ENCODE measurements at regions not wholly inside any gene's neighbourhood (a gene's known extent, or its start where the extent isn't known, plus 50 kb on each side); places are given as distances from the start of the nearest gene placed in this dataset.

GRCh38 chr2:94960751-94961150 is 64.8 kb upstream of the MAL start:
- DNase-seq (ENCODE audit: low spot score), result no peak
- Histone ChIP-seq H3K27me3 (replicated peaks; ENCODE audit: insufficient read depth, low read depth, low read length, poor library complexity) (peaks cover 60% of the 10 kb centered on the region), H3K36me3 (ENCODE audit: insufficient read depth, low read length, poor library complexity, severe bottlenecking) (no peaks in the 10 kb centered on the region), H3K4me1 (ENCODE audit: insufficient read depth, low read length, poor library complexity, severe bottlenecking) (no peaks in the 10 kb centered on the region), H3K4me3 (ENCODE audit: low read depth, low read length, poor library complexity, severe bottlenecking) (no peak overlapping the region), H3K27ac (ENCODE audit: low read depth, low read length, poor library complexity, severe bottlenecking) (no peak overlapping the region), H3K9me3 (ENCODE audit: low read depth, low read length, poor library complexity, severe bottlenecking) (no peaks in the 10 kb centered on the region)
- ChIA-PET POLR2A (ENCODE audit: low non-redundant PET) (no interaction called here), CTCF (no interaction called here)
- no peak for TF ChIP-seq EZH2 (IDR thresholded peaks at IDR 0.05; ENCODE audit: borderline replicate concordance, low read depth, low read length, poor library complexity, severe bottlenecking)
- no TSS peak for BruUV-seq (replicated peaks)
- intact Hi-C loops (cut with micrococcal nuclease; ENCODE audit: unreplicated experiment), result no loop called here

GRCh38 chr2:94964193-94964592 is 61.3 kb upstream of the MAL start:
- Histone ChIP-seq H3K36me3 (ENCODE audit: insufficient read depth, low read length, poor library complexity, severe bottlenecking) (no peaks in the 10 kb centered on the region), H3K27ac (ENCODE audit: low read depth, low read length, poor library complexity, severe bottlenecking) (no peak overlapping the region), H3K27me3 (replicated peaks; ENCODE audit: insufficient read depth, low read depth, low read length, poor library complexity) (peaks cover 66% of the 10 kb centered on the region), H3K4me3 (ENCODE audit: low read depth, low read length, poor library complexity, severe bottlenecking) (no peak overlapping the region), H3K9me3 (ENCODE audit: low read depth, low read length, poor library complexity, severe bottlenecking) (no peaks in the 10 kb centered on the region), H3K4me1 (ENCODE audit: insufficient read depth, low read length, poor library complexity, severe bottlenecking) (no peaks in the 10 kb centered on the region)
- POLR2A ChIA-PET (ENCODE audit: low non-redundant PET), result no interaction called here
- intact Hi-C loops (cut with micrococcal nuclease; ENCODE audit: unreplicated experiment), result no loop called here
- CTCF ChIA-PET, result no interaction called here
- TF ChIP-seq CTCF (conservative IDR thresholded peaks at IDR 0.05; ENCODE audit: low read depth, low read length) (no peak), EZH2 (IDR thresholded peaks at IDR 0.05; ENCODE audit: borderline replicate concordance, low read depth, low read length, poor library complexity, severe bottlenecking) (no peak)
- DNase-seq (ENCODE audit: low spot score), result no peak
- BruUV-seq (replicated peaks), result no TSS peak

GRCh38 chr2:94966689-94967088 is 58.8 kb upstream of the MAL start:
- Histone ChIP-seq H3K27ac (ENCODE audit: low read depth, low read length, poor library complexity, severe bottlenecking) (no peak overlapping the region), H3K4me1 (ENCODE audit: insufficient read depth, low read length, poor library complexity, severe bottlenecking) (no peaks in the 10 kb centered on the region), H3K4me3 (ENCODE audit: low read depth, low read length, poor library complexity, severe bottlenecking) (no peak overlapping the region), H3K9me3 (ENCODE audit: low read depth, low read length, poor library complexity, severe bottlenecking) (no peaks in the 10 kb centered on the region), H3K27me3 (replicated peaks; ENCODE audit: insufficient read depth, low read depth, low read length, poor library complexity) (peaks cover 75% of the 10 kb centered on the region), H3K36me3 (ENCODE audit: insufficient read depth, low read length, poor library complexity, severe bottlenecking) (no peaks in the 10 kb centered on the region)
- intact Hi-C loops (cut with micrococcal nuclease; ENCODE audit: unreplicated experiment), result no loop called here
- BruUV-seq (replicated peaks), result no TSS peak
- DNase-seq (ENCODE audit: low spot score), result no peak
- POLR2A ChIA-PET (ENCODE audit: low non-redundant PET), result no interaction called here
- TF ChIP-seq CTCF (conservative IDR thresholded peaks at IDR 0.05; ENCODE audit: low read depth, low read length) (no peak), EZH2 (IDR thresholded peaks at IDR 0.05; ENCODE audit: borderline replicate concordance, low read depth, low read length, poor library complexity, severe bottlenecking) (no peak)
- CTCF ChIA-PET, result no interaction called here

GRCh38 chr2:94970353-94970752 is 55.2 kb upstream of the MAL start:
- ChIA-PET CTCF (no interaction called here), POLR2A (ENCODE audit: low non-redundant PET) (no interaction called here)
- H3K27ac ChIP-seq (ENCODE audit: low read depth, low read length, poor library complexity, severe bottlenecking), result no peak overlapping the region
- no TSS peak for BruUV-seq (replicated peaks)
- H3K36me3 ChIP-seq (ENCODE audit: insufficient read depth, low read length, poor library complexity, severe bottlenecking), result no peaks in the 10 kb centered on the region
- intact Hi-C loops (cut with micrococcal nuclease; ENCODE audit: unreplicated experiment), result no loop called here
- TF ChIP-seq CTCF (conservative IDR thresholded peaks at IDR 0.05; ENCODE audit: low read depth, low read length), result no peak
- no peak for TF ChIP-seq EZH2 (IDR thresholded peaks at IDR 0.05; ENCODE audit: borderline replicate concordance, low read depth, low read length, poor library complexity, severe bottlenecking)
- no peaks in the 10 kb centered on the region for H3K9me3 ChIP-seq (ENCODE audit: low read depth, low read length, poor library complexity, severe bottlenecking)
- H3K4me3 ChIP-seq (ENCODE audit: low read depth, low read length, poor library complexity, severe bottlenecking), result no peak overlapping the region
- no peaks in the 10 kb centered on the region for H3K4me1 ChIP-seq (ENCODE audit: insufficient read depth, low read length, poor library complexity, severe bottlenecking)
- H3K27me3 ChIP-seq (replicated peaks; ENCODE audit: insufficient read depth, low read depth, low read length, poor library complexity), result peaks cover 81% of the 10 kb centered on the region
- no peak for DNase-seq (ENCODE audit: low spot score)

All from A673 (cell line).